Progenitor cell of endocrine pancreas (in vitro differentiated cells): ENCODE measurements at regions not wholly inside any gene's neighbourhood (a gene's known extent, or its start where the extent isn't known, plus 50 kb on each side); places are given as distances from the start of the nearest gene placed in this dataset.
"Not testable (repeated sequence)": the region's sequence is repeated elsewhere in the genome, so short reads cannot be mapped to it uniquely, and the experiment has no call there.

Source experiments
- DNase-seq: peaks from one replicate; pipeline ENCODE4 v3.0.0; 2021; ENCODE audit warnings: low spot score; ENCODE audit not compliant: unreplicated experiment
- H3K27ac Mint-ChIP-seq: 2 replicates; pipeline ENCODE4 v1.8.0; 2021; ENCODE audit warnings: mild to moderate bottlenecking, moderate library complexity, mixed read lengths
- H3K27me3 Mint-ChIP-seq: 2 replicates; pipeline ENCODE4 v1.8.0; 2021; ENCODE audit warnings: mixed read lengths
- H3K36me3 Mint-ChIP-seq: 2 replicates; pipeline ENCODE4 v1.8.0; 2022; ENCODE audit warnings: mixed read lengths; ENCODE audit not compliant: insufficient read depth
- H3K4me1 Mint-ChIP-seq: 2 replicates; pipeline ENCODE4 v1.8.0; 2021; ENCODE audit warnings: low read depth, mixed read lengths
- H3K4me3 Mint-ChIP-seq: 2 replicates; pipeline ENCODE4 v1.8.0; 2021; ENCODE audit warnings: low read depth, mild to moderate bottlenecking, moderate library complexity, mixed read lengths
- H3K9me3 Mint-ChIP-seq: 2 replicates; pipeline ENCODE4 v1.8.0; 2021; ENCODE audit warnings: low read depth, mixed read lengths
- TF ChIP-seq, protein P1 (sequence below): fragments of 200-600 bp; sonication (generic); IDR thresholded peaks from one replicate; pipeline ENCODE4 v1.5.0; 2021; ENCODE audit warnings: antibody characterized with exemption, mild to moderate bottlenecking; ENCODE audit not compliant: unreplicated experiment

DNA sequence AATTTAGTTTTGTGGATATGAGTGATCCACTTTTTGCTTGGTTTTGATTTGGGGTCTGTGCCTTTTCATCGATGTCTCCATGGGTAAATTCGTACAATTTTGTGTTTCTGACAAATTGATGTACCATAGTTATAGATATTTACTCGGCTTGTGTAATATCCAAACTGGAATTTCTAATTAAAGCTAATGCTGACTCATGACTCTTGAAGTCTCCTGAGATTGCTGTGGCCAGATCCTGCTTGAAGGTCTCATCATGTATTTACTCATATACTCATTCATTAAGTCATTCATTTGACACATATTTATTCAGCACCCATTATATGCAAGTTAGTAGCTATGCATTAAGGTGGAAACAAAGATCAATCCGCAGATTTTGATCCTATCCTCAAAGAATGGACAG is 423.2 kb downstream of the RWDD3 start:
- Mint-ChIP-seq H3K4me3 (no peak overlapping the region), H3K27ac (no peak overlapping the region), H3K27me3 (no peaks in the 10 kb centered on the region), H3K4me1 (peaks cover 28% of the 10 kb centered on the region), H3K9me3 (peaks cover 6% of the 10 kb centered on the region), H3K36me3 (peaks cover 1% of the 10 kb centered on the region)
- no peak for DNase-seq
- TF ChIP-seq, protein P1, sequence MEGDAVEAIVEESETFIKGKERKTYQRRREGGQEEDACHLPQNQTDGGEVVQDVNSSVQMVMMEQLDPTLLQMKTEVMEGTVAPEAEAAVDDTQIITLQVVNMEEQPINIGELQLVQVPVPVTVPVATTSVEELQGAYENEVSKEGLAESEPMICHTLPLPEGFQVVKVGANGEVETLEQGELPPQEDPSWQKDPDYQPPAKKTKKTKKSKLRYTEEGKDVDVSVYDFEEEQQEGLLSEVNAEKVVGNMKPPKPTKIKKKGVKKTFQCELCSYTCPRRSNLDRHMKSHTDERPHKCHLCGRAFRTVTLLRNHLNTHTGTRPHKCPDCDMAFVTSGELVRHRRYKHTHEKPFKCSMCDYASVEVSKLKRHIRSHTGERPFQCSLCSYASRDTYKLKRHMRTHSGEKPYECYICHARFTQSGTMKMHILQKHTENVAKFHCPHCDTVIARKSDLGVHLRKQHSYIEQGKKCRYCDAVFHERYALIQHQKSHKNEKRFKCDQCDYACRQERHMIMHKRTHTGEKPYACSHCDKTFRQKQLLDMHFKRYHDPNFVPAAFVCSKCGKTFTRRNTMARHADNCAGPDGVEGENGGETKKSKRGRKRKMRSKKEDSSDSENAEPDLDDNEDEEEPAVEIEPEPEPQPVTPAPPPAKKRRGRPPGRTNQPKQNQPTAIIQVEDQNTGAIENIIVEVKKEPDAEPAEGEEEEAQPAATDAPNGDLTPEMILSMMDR, result no peak

DNA sequence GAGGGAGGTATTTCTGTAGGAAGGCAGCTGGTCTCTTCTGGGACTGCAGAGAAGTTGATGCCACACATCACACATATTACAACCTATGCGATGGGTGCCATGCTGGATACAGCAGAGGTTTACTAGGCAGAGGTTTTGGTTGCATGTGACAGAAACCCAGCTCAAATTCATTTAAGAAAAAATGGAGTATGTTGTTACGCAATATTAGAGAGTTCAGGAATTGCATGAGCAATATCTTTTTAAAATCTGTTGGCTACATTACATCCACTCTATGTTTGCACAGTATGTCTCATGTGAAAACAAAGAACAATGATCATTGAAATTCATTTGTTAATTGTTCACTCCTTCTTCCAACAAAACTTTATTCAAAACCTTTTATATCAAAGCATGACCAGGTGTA is 425.2 kb downstream of the RWDD3 start:
- no peak overlapping the region for H3K27ac Mint-ChIP-seq
- TF ChIP-seq, protein P1, result no peak
- no peaks in the 10 kb centered on the region for H3K27me3 Mint-ChIP-seq
- H3K36me3 Mint-ChIP-seq, result peaks cover 1% of the 10 kb centered on the region
- H3K9me3 Mint-ChIP-seq, result peaks cover 14% of the 10 kb centered on the region
- no peak overlapping the region for H3K4me3 Mint-ChIP-seq
- no peak for DNase-seq
- peaks cover 19% of the 10 kb centered on the region for H3K4me1 Mint-ChIP-seq

DNA sequence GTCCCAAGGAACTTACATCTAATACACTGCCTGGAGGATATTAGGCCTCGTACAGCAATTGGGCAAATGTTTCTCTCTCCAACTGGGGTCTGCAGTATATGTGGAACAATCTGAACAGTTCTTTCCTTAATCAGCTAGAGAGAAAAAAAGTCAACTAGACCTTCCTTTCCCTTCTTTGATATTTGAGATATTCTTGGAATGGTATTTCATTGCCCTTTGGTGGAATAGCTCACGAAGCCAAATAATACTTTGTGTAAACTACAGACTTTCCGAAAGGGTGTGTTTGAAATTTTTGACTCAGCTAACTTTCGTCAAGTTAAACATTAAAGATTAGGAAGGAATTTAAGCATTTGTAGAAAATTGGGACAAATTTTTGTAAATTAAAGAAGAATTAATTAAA is 425.6 kb downstream of the RWDD3 start:
- no peak for DNase-seq
- H3K9me3 Mint-ChIP-seq, result peaks cover 14% of the 10 kb centered on the region
- H3K4me1 Mint-ChIP-seq, result peaks cover 15% of the 10 kb centered on the region
- H3K27ac Mint-ChIP-seq, result no peak overlapping the region
- no peaks in the 10 kb centered on the region for H3K27me3 Mint-ChIP-seq
- TF ChIP-seq, protein P1, result no peak
- H3K36me3 Mint-ChIP-seq, result peaks cover 1% of the 10 kb centered on the region
- H3K4me3 Mint-ChIP-seq, result no peak overlapping the region

DNA sequence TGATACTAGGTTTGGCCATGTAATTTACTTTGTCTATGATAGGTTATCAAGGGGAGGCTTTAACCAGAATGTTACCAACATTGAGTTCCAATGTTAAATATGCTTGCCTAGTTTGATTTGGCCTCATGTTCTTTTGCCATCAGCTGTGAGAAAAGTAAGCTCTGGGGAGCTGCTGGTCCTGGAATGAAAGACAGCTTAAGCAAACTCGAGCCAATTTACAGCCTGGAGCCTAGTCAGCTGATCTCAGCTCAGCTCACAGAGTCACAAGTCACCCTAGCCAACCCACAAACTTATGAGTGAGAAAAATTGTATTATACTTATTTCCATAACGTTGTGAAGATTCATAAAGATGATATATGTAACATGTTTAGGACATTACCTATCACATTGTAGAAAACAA is 426.7 kb downstream of the RWDD3 start:
- H3K9me3 Mint-ChIP-seq, result peaks cover 14% of the 10 kb centered on the region

DNA sequence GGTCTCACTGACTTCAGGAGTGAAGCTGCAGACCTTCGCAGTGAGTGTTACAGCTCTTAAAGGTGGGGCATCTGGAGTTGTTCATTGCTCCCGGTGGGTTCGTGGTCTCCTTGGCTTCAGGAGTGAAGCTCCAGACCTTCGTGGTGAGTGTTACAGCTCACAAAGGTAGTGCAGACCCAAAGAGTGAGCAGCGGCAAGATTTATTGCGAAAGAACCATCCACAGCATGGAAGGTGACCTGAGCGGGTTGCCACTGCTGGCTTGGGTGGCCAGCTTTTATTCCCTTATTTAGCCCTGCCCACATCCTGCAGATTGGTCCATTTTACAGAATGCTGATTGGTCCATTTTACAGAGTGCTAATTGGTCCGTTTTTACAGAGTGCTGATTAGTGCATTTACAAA is 429.5 kb downstream of the RWDD3 start:
- H3K4me3 Mint-ChIP-seq, H3K4me1 Mint-ChIP-seq, DNase-seq, H3K27me3 Mint-ChIP-seq, H3K36me3 Mint-ChIP-seq, H3K27ac Mint-ChIP-seq: not testable (repeated sequence)
- H3K9me3 Mint-ChIP-seq, result peaks cover 16% of the 10 kb centered on the region

More for the DNA sequence above, 426.7 kb downstream of the RWDD3 start:
- H3K36me3 Mint-ChIP-seq, result peaks cover 1% of the 10 kb centered on the region
- H3K27me3 Mint-ChIP-seq, result no peaks in the 10 kb centered on the region
- H3K27ac Mint-ChIP-seq, result no peak overlapping the region
- DNase-seq, result no peak
- TF ChIP-seq, protein P1, result no peak
- H3K4me1 Mint-ChIP-seq, result peaks cover 7% of the 10 kb centered on the region
- no peak overlapping the region for H3K4me3 Mint-ChIP-seq

DNA sequence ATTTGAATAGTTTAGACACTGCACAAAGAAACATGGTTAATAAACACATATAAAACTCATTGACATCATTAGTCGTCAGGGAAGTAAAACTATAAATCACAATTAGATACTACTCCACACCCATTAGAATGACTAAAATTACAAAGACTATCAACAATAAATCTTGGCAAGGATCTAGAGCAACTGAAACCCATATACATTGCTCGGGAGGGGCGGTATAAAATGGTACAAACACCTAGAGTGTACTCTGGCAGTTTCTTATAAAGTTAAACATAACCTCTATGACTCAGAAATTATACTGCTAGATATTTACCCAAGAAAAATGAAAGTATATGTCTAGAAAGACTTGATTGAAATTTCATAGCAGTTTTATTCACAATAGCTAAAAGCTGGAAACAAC is 434.2 kb downstream of the RWDD3 start:
- H3K4me1 Mint-ChIP-seq, result no peaks in the 10 kb centered on the region
- H3K36me3 Mint-ChIP-seq, result no peaks in the 10 kb centered on the region
- no peak overlapping the region for H3K27ac Mint-ChIP-seq
- H3K9me3 Mint-ChIP-seq, result peaks cover 9% of the 10 kb centered on the region
- TF ChIP-seq, protein P1, result no peak
- no peaks in the 10 kb centered on the region for H3K27me3 Mint-ChIP-seq
- DNase-seq, result no peak
- H3K4me3 Mint-ChIP-seq, result no peak overlapping the region

DNA sequence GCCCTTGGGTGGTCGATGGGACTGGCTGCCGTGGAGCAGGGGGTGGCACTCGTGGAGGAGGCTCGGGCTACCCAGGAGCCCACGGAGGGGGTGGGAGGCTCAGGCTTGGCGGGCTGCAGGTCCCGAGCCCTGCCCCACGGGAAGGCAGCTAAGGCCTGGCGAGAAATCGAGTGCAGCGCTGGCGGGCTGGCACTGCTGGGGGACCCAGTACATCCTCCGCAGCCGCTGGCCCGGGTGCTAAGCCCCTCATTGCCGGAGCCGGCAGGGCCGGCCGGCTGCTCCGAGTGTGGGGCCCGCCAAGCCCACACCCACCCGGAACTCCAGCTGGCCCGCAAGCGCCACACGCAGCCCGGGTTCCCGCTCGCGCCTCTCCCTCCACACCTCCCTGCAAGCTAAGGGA is 435.6 kb downstream of the RWDD3 start:
- H3K27me3 Mint-ChIP-seq, H3K9me3 Mint-ChIP-seq, H3K4me3 Mint-ChIP-seq, H3K27ac Mint-ChIP-seq, DNase-seq, H3K4me1 Mint-ChIP-seq, H3K36me3 Mint-ChIP-seq: not testable (repeated sequence)
